Endothelial cell of umbilical vein (primary cell): ENCODE measurements at regions not wholly inside any gene's neighbourhood (a gene's known extent, or its start where the extent isn't known, plus 50 kb on each side); places are given as distances from the start of the nearest gene placed in this dataset.

ENCODE experiments used
- BruUV-seq: library from RNA; stranded (reverse); fragments of 400-500 nt; replicated peaks from 2 replicates; lab custom pipeline; 2021; lab: Mats Ljungman, UMichigan
- CTCF ChIA-PET: fragments of 300-600, 350-600 bp; sonication (Branson Sonifier 250); formaldehyde crosslinking; loops from one replicate; lab custom pipeline; 2021; ENCODE audit warnings: antibody characterized with exemption, inconsistent platforms; lab: Charles Lee
- POLR2A ChIA-PET: fragments of 300-600, 350-600 bp; sonication (Branson Sonifier 250); formaldehyde crosslinking; loops from one replicate; lab custom pipeline; 2021; ENCODE audit warnings: antibody characterized with exemption, inconsistent platforms; lab: Charles Lee
- DNase-seq: peaks from one replicate; pipeline ENCODE4 v3.0.0-alpha.2; 2011; ENCODE audit warnings: low read depth, low spot score
- FAIRE-seq: peaks from 2 replicates; lab custom pipeline; 2011; peaks lifted over from hg19 to GRCh38; lab: Jason Lieb, UNC
- H2AFZ ChIP-seq: 2 replicates; pipeline ENCODE4 v1.6.0; 2012; ENCODE audit warnings: low read depth, low read length, control low read depth, inconsistent platforms
- H3K27ac ChIP-seq: 2 replicates; pipeline ENCODE4 v1.5.1; 2011; ENCODE audit warnings: low read depth, mild to moderate bottlenecking, control low read depth, low read length, moderate library complexity; ENCODE audit not compliant: insufficient read depth
- H3K27me3 ChIP-seq, 2 experiments: 2 replicates each; pipeline versions ENCODE4 v1.6.0 to v1.6.1; 2011; ENCODE audit warnings: low read length in 2 of 2, mixed read lengths in 1 of 2; ENCODE audit not compliant: control insufficient read depth in 2 of 2, insufficient read depth in 2 of 2
- H3K36me3 ChIP-seq, 2 experiments: 2 replicates in 1 of 2; 3 replicates in 1 of 2; pipeline ENCODE4 v1.5.1; 2011; ENCODE audit warnings: low read length in 2 of 2, mild to moderate bottlenecking in 1 of 2, moderate library complexity in 1 of 2; ENCODE audit not compliant: control insufficient read depth in 2 of 2, insufficient read depth in 2 of 2; ENCODE audit errors: extremely low read depth in 1 of 2
- H3K4me1 ChIP-seq: 3 replicates; pipeline ENCODE4 v1.5.1; 2011; ENCODE audit warnings: mild to moderate bottlenecking, low read length; ENCODE audit not compliant: control insufficient read depth, insufficient read depth; ENCODE audit errors: extremely low read depth
- H3K4me2 ChIP-seq: 2 replicates; pipeline ENCODE4 v1.6.1; 2011; ENCODE audit warnings: low read length, control low read depth, mixed read lengths; ENCODE audit not compliant: insufficient read depth
- H3K4me3 ChIP-seq, 3 experiments: fragments of 200-600 bp in 1 of 3; sonication (generic), shearing (Covaris generic) in 1 of 3; replicated peaks in 1 of 3; 2 replicates each; pipeline ENCODE4 v1.5.1; 2011 to 2016; ENCODE audit warnings: control low read depth in 3 of 3, low read length in 3 of 3, mild to moderate bottlenecking in 2 of 3, inconsistent platforms in 1 of 3, low read depth in 1 of 3, moderate library complexity in 1 of 3; ENCODE audit not compliant: insufficient read depth in 1 of 3
- H3K79me2 ChIP-seq: 2 replicates; pipeline ENCODE4 v1.6.0; 2012; ENCODE audit warnings: low read length, inconsistent platforms; ENCODE audit not compliant: control insufficient read depth, insufficient read depth
- H3K9ac ChIP-seq: replicated peaks from 2 replicates; pipeline ENCODE3; 2011; ENCODE audit warnings: low read length, control low read depth; ENCODE audit not compliant: insufficient read depth; ENCODE audit errors: extremely low read depth
- H3K9me1 ChIP-seq: replicated peaks from 3 replicates; pipeline ENCODE4 v1.6.0; 2011; ENCODE audit warnings: mild to moderate bottlenecking, low read length; ENCODE audit not compliant: control insufficient read depth, insufficient read depth; ENCODE audit errors: extremely low read depth
- H3K9me3 ChIP-seq: replicated peaks from 2 replicates; pipeline ENCODE4 v1.5.1; 2012; ENCODE audit warnings: low read length, inconsistent platforms; ENCODE audit not compliant: control insufficient read depth, insufficient read depth
- H4K20me1 ChIP-seq: replicated peaks from 2 replicates; pipeline ENCODE3; 2011; ENCODE audit warnings: mild to moderate bottlenecking, low read length; ENCODE audit not compliant: control insufficient read depth, insufficient read depth; ENCODE audit errors: extremely low read depth
- EZH2 ChIP-seq: IDR thresholded peaks from 2 replicates; pipeline ENCODE4 v1.6.1; 2012; ENCODE audit warnings: borderline replicate concordance, low read depth, mild to moderate bottlenecking, moderate library complexity, low read length, inconsistent platforms; ENCODE audit not compliant: severe bottlenecking
- FOS ChIP-seq: IDR thresholded peaks from 2 replicates; pipeline ENCODE4 v1.6.1; 2011; ENCODE audit warnings: mild to moderate bottlenecking, low read length, moderate library complexity, borderline replicate concordance; ENCODE audit not compliant: insufficient read depth
- GATA2 ChIP-seq: IDR thresholded peaks from 2 replicates; pipeline ENCODE4 v1.7.0; 2011; ENCODE audit warnings: low read depth, mild to moderate bottlenecking, moderate library complexity, mixed read lengths, low read length; ENCODE audit not compliant: insufficient read length, insufficient read depth
- JUN ChIP-seq: IDR thresholded peaks from 2 replicates; pipeline ENCODE4 v1.6.1; 2011; ENCODE audit warnings: borderline replicate concordance, low read depth; ENCODE audit not compliant: insufficient read length, insufficient read depth
- MYC ChIP-seq: IDR thresholded peaks from one replicate; pipeline ENCODE4 v1.6.1; 2011; ENCODE audit warnings: mild to moderate bottlenecking, low read depth, low read length
- POLR2A ChIP-seq: IDR thresholded peaks from 2 replicates; pipeline ENCODE4 v1.6.1; 2012; ENCODE audit warnings: low read depth, mild to moderate bottlenecking, control low read depth, low read length
- POLR2AphosphoS5 ChIP-seq: IDR thresholded peaks from 2 replicates; pipeline ENCODE4 v1.6.1; 2012; ENCODE audit warnings: low read depth, mild to moderate bottlenecking, control low read depth, low read length, moderate library complexity; ENCODE audit not compliant: insufficient read depth
- dilution Hi-C: fragments of 300-500 bp; cut with MboI; formaldehyde crosslinking; loops from one replicate; pipeline ENCODE4 v1.15.0; 2019; ENCODE audit warnings: low sequenced_read_pairs; ENCODE audit not compliant: extremely low pct_ligation_motif_present
- intact Hi-C: fragments of 100-400 bp; cut with micrococcal nuclease; formaldehyde crosslinking; loops from one replicate; pipeline ENCODE4 v1.10.0; 2022
- TF ChIP-seq, protein P1 (sequence below): IDR thresholded peaks from 2 replicates; pipeline ENCODE4 v1.6.1; 2011; ENCODE audit not compliant: insufficient read depth, insufficient read length
- TF ChIP-seq, protein P2 (sequence below), 2 donors: IDR thresholded peaks; 1 replicate in 1 of 2; 2 replicates in 1 of 2; pipeline ENCODE4 v1.5.1; 2011; ENCODE audit warnings: low read length in 2 of 2, mild to moderate bottlenecking in 2 of 2, moderate library complexity in 2 of 2, control low read depth in 1 of 2, inconsistent platforms in 1 of 2, low read depth in 1 of 2; ENCODE audit not compliant: insufficient read depth in 1 of 2; ENCODE audit errors: extremely low read depth in 1 of 2

DNA sequence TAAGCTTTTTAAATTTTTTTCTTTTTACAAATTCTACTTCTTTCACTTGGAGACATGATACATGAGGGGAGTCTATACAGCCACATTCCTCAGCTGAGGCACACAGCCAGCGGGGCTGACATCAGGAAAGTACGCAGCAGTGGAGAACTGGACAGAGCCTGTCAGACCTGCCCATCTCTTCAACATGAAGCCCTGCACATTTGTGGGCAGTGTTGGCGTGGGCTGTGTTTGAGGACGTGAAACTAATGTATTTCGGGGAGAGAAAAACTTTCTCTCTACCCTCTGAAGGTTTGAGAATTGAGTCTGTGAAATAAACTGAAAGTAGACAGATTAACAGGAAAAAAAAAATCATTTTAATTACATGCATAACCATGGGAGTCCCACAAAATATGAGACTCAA lies 84.8 kb upstream of the HTATIP2 start:
- H3K9me1 ChIP-seq: no peaks in the 10 kb centered on the region
- dilution Hi-C loops: no loop called here
- CTCF ChIA-PET: no interaction called here

More for the DNA sequence above, 84.8 kb upstream of the HTATIP2 start:
- TF ChIP-seq MYC: no peak
- no peak for TF ChIP-seq POLR2AphosphoS5
- TF ChIP-seq, protein P1, sequence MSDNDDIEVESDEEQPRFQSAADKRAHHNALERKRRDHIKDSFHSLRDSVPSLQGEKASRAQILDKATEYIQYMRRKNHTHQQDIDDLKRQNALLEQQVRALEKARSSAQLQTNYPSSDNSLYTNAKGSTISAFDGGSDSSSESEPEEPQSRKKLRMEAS: no peak
- TF ChIP-seq JUN: no peak
- no peak for TF ChIP-seq GATA2
- TF ChIP-seq, protein P2, sequence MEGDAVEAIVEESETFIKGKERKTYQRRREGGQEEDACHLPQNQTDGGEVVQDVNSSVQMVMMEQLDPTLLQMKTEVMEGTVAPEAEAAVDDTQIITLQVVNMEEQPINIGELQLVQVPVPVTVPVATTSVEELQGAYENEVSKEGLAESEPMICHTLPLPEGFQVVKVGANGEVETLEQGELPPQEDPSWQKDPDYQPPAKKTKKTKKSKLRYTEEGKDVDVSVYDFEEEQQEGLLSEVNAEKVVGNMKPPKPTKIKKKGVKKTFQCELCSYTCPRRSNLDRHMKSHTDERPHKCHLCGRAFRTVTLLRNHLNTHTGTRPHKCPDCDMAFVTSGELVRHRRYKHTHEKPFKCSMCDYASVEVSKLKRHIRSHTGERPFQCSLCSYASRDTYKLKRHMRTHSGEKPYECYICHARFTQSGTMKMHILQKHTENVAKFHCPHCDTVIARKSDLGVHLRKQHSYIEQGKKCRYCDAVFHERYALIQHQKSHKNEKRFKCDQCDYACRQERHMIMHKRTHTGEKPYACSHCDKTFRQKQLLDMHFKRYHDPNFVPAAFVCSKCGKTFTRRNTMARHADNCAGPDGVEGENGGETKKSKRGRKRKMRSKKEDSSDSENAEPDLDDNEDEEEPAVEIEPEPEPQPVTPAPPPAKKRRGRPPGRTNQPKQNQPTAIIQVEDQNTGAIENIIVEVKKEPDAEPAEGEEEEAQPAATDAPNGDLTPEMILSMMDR (IDR thresholded peaks at IDR 0.05; ENCODE audit: extremely low read depth in 1 of 2, insufficient read depth in 1 of 2, low read depth in 1 of 2, low read length in 2 of 2): no peak
- no peak for TF ChIP-seq EZH2
- no peak for TF ChIP-seq FOS
- TF ChIP-seq POLR2A: no peak
- H3K9me3 ChIP-seq: no peaks in the 10 kb centered on the region
- FAIRE-seq (no peak), DNase-seq (no peak)
- H3K27ac ChIP-seq: no peak overlapping the region
- no peaks in the 10 kb centered on the region for H3K36me3 ChIP-seq
- no peaks in the 10 kb centered on the region for H3K4me1 ChIP-seq
- no peak overlapping the region for H2AFZ ChIP-seq
- no peaks in the 10 kb centered on the region for H4K20me1 ChIP-seq
- H3K79me2 ChIP-seq: no peaks in the 10 kb centered on the region
- intact Hi-C loops: no loop called here
- BruUV-seq: no TSS peak
- H3K27me3 ChIP-seq: peaks cover 5 to 17% of the 10 kb centered on the region in 2 experiments
- H3K4me3 ChIP-seq: no peak overlapping the region
- H3K9ac ChIP-seq: no peak overlapping the region
- POLR2A ChIA-PET: no interaction called here
- no peak overlapping the region for H3K4me2 ChIP-seq
